ENCODE measurements at regions not wholly inside any gene's neighbourhood (a gene's known extent, or its start where the extent isn't known, plus 50 kb on each side); places are given as distances from the start of the nearest gene placed in this dataset.

- H3K27ac Mint-ChIP-seq, result no peak overlapping the region
- peaks cover 46% of the 10 kb centered on the region for H3K9me3 Mint-ChIP-seq
- H3K4me1 Mint-ChIP-seq (ENCODE audit: low read depth), result no peaks in the 10 kb centered on the region
- peaks cover 3% of the 10 kb centered on the region for H3K27me3 Mint-ChIP-seq (ENCODE audit: insufficient read depth)
- peaks cover 7% of the 10 kb centered on the region for H3K36me3 Mint-ChIP-seq (ENCODE audit: low read depth)
- no peak for DNase-seq
- no peak for TF ChIP-seq CTCF (IDR thresholded peaks at IDR 0.05)
- no peak overlapping the region for H3K4me3 Mint-ChIP-seq
Measured at GRCh38 chr22:49623715-49624114, 204.0 kb downstream of the BRD1 start.

- no peak overlapping the region for H3K4me3 Mint-ChIP-seq
- H3K9me3 Mint-ChIP-seq, result peaks cover 46% of the 10 kb centered on the region
- peaks cover 5% of the 10 kb centered on the region for H3K27me3 Mint-ChIP-seq (ENCODE audit: insufficient read depth)
- no peak for DNase-seq
- no peak overlapping the region for H3K27ac Mint-ChIP-seq
- no peaks in the 10 kb centered on the region for H3K4me1 Mint-ChIP-seq (ENCODE audit: low read depth)
- peaks cover 10% of the 10 kb centered on the region for H3K36me3 Mint-ChIP-seq (ENCODE audit: low read depth)
- TF ChIP-seq CTCF (IDR thresholded peaks at IDR 0.05), result no peak
Measured at GRCh38 chr22:49623176-49623575, 204.5 kb downstream of the BRD1 start.

GRCh38 chr22:49622241-49623105, 205.2 kb downstream of the BRD1 start:
- peaks cover 50% of the 10 kb centered on the region for H3K9me3 Mint-ChIP-seq
- H3K27ac Mint-ChIP-seq, result no peak overlapping the region
- no peak for DNase-seq
- H3K4me1 Mint-ChIP-seq (ENCODE audit: low read depth), result no peaks in the 10 kb centered on the region
- H3K36me3 Mint-ChIP-seq (ENCODE audit: low read depth), result peaks cover 10% of the 10 kb centered on the region
- no peak for TF ChIP-seq CTCF (IDR thresholded peaks at IDR 0.05)
- H3K4me3 Mint-ChIP-seq, result no peak overlapping the region
- H3K27me3 Mint-ChIP-seq (ENCODE audit: insufficient read depth), result peaks cover 5% of the 10 kb centered on the region

- peaks cover 57% of the 10 kb centered on the region for H3K9me3 Mint-ChIP-seq
Measured at GRCh38 chr22:49621601-49622210, 206.0 kb downstream of the BRD1 start.

GRCh38 chr22:49620666-49621065, 207.0 kb downstream of the BRD1 start:
- Mint-ChIP-seq H3K36me3 (ENCODE audit: low read depth) (peaks cover 9% of the 10 kb centered on the region), H3K4me1 (ENCODE audit: low read depth) (no peaks in the 10 kb centered on the region), H3K27ac (no peak overlapping the region), H3K27me3 (ENCODE audit: insufficient read depth) (peaks cover 5% of the 10 kb centered on the region), H3K4me3 (no peak overlapping the region), H3K9me3 (peaks cover 59% of the 10 kb centered on the region)
- no peak for TF ChIP-seq CTCF (IDR thresholded peaks at IDR 0.05)
- DNase-seq, result no peak

More at GRCh38 chr22:49621601-49622210, 206.0 kb downstream of the BRD1 start:
- H3K36me3 Mint-ChIP-seq (ENCODE audit: low read depth), result peaks cover 10% of the 10 kb centered on the region
- DNase-seq, result no peak
- no peak for TF ChIP-seq CTCF (IDR thresholded peaks at IDR 0.05)
- H3K4me3 Mint-ChIP-seq, result no peak overlapping the region
- no peak overlapping the region for H3K27ac Mint-ChIP-seq
- no peaks in the 10 kb centered on the region for H3K4me1 Mint-ChIP-seq (ENCODE audit: low read depth)
- H3K27me3 Mint-ChIP-seq (ENCODE audit: insufficient read depth), result peaks cover 5% of the 10 kb centered on the region
